Cardiac muscle cell (in vitro differentiated cells and primary cell): ENCODE measurements at regions not wholly inside any gene's neighbourhood (a gene's known extent, or its start where the extent isn't known, plus 50 kb on each side); places are given as distances from the start of the nearest gene placed in this dataset.
"Not testable (repeated sequence)": the region's sequence is repeated elsewhere in the genome, so short reads cannot be mapped to it uniquely, and the experiment has no call there.

Experiments used
- DNase-seq, 2 donors: peaks; one replicate each; pipeline versions ENCODE4 v3.0.0 to v3.0.0-alpha.2; 2010 to 2017; ENCODE audit warnings: low read depth in 1 of 2, low spot score in 1 of 2
- H3K27ac ChIP-seq: fragments of 200-600 bp; sonication (generic); 2 replicates; pipeline ENCODE4 v1.5.1; 2016
- H3K27me3 ChIP-seq: fragments of 200-600 bp; sonication (generic); 2 replicates; pipeline ENCODE4 v1.6.0; 2016; ENCODE audit warnings: control low read depth
- H3K36me3 ChIP-seq: fragments of 200-600 bp; sonication (generic); 2 replicates; pipeline ENCODE4 v1.5.1; 2016; ENCODE audit warnings: control low read depth
- H3K4me1 ChIP-seq: fragments of 200-600 bp; sonication (generic); 2 replicates; pipeline ENCODE4 v1.8.1; 2017; ENCODE audit warnings: low read depth, mild to moderate bottlenecking, mixed run types
- H3K4me3 ChIP-seq: fragments of 200-600 bp; sonication (generic); 2 replicates; pipeline ENCODE4 v1.5.1; 2016; ENCODE audit warnings: mild to moderate bottlenecking
- H3K9me3 ChIP-seq: fragments of 200-600 bp; sonication (generic); 2 replicates; pipeline ENCODE4 v1.5.1; 2017; ENCODE audit warnings: low read depth, mild to moderate bottlenecking, control low read depth
- TF ChIP-seq, protein P1 (sequence below): IDR thresholded peaks from 2 replicates; pipeline ENCODE4 v1.5.1; 2012; ENCODE audit warnings: low read depth, mild to moderate bottlenecking, low read length

DNA sequence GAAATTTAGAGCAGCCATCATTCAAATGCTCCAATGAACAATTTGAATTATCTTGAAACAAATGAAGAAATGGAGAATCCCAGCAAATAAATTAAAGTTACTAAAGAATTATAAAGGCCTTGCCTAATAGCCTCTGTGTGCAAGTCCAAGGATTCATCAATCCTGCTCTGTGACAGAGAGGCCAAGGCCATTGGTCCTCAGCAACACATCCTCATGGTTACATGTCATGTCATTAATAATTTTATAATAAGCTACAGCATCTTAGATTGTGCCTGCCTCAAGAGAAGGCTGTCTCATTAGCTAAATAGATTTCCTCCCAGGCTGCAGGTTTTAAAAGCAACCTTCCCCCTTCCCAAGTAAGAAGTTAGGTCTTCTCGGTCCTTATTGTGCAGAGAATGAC, 611.6 kb downstream of the FBXO15 start:
- Histone ChIP-seq H3K27ac (no peak overlapping the region), H3K4me3 (no peak overlapping the region), H3K9me3 (no peaks in the 10 kb centered on the region), H3K27me3 (no peaks in the 10 kb centered on the region), H3K36me3 (no peaks in the 10 kb centered on the region), H3K4me1 (no peaks in the 10 kb centered on the region)
- DNase-seq, result no peak
- TF ChIP-seq, protein P1, sequence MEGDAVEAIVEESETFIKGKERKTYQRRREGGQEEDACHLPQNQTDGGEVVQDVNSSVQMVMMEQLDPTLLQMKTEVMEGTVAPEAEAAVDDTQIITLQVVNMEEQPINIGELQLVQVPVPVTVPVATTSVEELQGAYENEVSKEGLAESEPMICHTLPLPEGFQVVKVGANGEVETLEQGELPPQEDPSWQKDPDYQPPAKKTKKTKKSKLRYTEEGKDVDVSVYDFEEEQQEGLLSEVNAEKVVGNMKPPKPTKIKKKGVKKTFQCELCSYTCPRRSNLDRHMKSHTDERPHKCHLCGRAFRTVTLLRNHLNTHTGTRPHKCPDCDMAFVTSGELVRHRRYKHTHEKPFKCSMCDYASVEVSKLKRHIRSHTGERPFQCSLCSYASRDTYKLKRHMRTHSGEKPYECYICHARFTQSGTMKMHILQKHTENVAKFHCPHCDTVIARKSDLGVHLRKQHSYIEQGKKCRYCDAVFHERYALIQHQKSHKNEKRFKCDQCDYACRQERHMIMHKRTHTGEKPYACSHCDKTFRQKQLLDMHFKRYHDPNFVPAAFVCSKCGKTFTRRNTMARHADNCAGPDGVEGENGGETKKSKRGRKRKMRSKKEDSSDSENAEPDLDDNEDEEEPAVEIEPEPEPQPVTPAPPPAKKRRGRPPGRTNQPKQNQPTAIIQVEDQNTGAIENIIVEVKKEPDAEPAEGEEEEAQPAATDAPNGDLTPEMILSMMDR, result no peak

DNA sequence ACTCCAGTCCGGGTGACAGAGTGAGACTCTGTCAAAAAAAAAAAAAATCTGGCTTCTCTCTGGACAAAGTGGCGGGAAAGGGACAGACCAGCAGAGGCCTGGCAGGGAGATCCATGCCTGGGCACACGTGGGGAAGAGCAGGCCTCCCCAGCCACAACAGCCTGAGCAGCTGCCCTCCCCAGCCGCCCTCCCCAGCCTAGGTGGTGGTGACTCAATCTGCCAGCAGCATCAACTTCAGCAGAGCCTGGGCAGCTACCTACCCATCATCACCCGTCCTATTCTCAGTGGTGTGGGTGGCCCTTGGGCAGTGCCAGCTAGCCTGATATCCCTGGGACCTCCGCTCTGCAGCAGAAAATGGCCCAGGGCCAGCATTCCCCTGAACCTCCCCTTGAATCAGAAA, 612.4 kb downstream of the FBXO15 start:
- H3K4me1 ChIP-seq, result no peaks in the 10 kb centered on the region
- no peaks in the 10 kb centered on the region for H3K27me3 ChIP-seq
- H3K27ac ChIP-seq, result no peak overlapping the region
- H3K4me3 ChIP-seq, result no peak overlapping the region
- no peaks in the 10 kb centered on the region for H3K9me3 ChIP-seq
- TF ChIP-seq, protein P1, result no peak
- H3K36me3 ChIP-seq, result no peaks in the 10 kb centered on the region
- no peak for DNase-seq

DNA sequence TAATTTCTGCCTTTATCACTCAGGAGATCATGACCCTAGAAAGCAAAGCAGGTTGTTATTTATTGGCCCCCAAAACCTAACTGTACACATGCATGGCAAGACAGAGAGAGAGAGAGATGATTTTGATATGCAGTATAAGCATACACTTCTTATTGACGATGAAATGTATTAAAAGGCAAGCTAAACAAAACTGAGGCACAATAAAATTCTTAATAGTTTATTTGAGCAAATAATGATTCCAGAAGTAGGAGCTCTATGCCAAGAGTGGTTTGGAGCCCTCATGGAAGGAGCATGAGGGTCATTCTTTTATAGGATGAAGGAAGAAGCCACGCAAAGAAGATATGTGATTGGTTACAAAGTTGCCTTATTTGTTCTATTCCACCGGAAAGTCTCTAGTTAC, 616.0 kb downstream of the FBXO15 start:
- TF ChIP-seq, protein P1, result no peak
- H3K27me3 ChIP-seq, result no peaks in the 10 kb centered on the region

DNA sequence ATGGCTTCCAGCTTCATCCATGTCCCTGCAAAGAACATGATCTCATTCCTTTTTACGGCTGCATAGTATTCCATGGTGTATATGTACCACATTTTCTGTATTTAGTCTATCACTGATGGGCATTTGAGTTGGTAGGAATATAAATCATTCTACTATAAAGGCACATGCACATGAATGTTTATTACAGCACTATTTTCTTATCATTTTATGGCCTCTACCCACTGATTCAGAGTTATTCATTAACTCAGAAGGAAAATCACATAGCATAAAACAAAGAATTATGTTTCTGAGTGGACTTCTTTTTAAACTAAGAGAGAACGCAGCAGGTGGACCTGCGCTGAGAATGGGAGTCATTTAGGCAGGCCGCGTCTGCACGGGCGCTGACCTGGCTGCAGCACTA, 619.6 kb downstream of the FBXO15 start:
- no peak for DNase-seq

More for the DNA sequence above, 616.0 kb downstream of the FBXO15 start:
- Histone ChIP-seq H3K36me3 (no peaks in the 10 kb centered on the region), H3K9me3 (no peaks in the 10 kb centered on the region), H3K4me3 (no peak overlapping the region), H3K4me1 (no peaks in the 10 kb centered on the region), H3K27ac (no peak overlapping the region)
- no peak for DNase-seq

DNA sequence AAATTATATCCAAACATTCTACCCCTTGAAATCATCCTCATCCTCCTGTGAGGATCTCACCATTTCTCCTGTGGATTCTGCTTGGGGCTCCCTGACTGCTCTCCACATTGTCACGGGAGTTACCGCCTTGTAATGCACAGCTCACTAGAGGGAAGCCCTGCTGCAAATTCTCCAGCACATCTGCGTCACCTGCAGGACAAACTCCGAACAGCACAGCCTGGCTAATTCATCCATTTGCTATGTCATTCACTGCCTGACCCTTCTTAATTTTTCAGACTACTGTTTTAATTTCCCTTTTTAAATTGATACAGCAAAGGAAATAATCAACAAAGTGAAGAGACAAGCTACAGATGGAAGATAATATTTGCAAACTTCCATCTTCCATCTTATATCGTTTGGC, 627.4 kb downstream of the FBXO15 start:
- no peak overlapping the region for H3K4me3 ChIP-seq
- H3K9me3 ChIP-seq, result no peaks in the 10 kb centered on the region
- TF ChIP-seq, protein P1, result no peak
- no peaks in the 10 kb centered on the region for H3K27me3 ChIP-seq
- H3K4me1 ChIP-seq, result no peaks in the 10 kb centered on the region
- no peak for DNase-seq
- no peaks in the 10 kb centered on the region for H3K36me3 ChIP-seq
- no peak overlapping the region for H3K27ac ChIP-seq

More for the DNA sequence above, 619.6 kb downstream of the FBXO15 start:
- no peak overlapping the region for H3K4me3 ChIP-seq
- no peaks in the 10 kb centered on the region for H3K9me3 ChIP-seq
- H3K27me3 ChIP-seq, result no peaks in the 10 kb centered on the region
- TF ChIP-seq, protein P1, result no peak
- H3K4me1 ChIP-seq, result no peaks in the 10 kb centered on the region
- H3K27ac ChIP-seq, result no peak overlapping the region
- H3K36me3 ChIP-seq, result no peaks in the 10 kb centered on the region

DNA sequence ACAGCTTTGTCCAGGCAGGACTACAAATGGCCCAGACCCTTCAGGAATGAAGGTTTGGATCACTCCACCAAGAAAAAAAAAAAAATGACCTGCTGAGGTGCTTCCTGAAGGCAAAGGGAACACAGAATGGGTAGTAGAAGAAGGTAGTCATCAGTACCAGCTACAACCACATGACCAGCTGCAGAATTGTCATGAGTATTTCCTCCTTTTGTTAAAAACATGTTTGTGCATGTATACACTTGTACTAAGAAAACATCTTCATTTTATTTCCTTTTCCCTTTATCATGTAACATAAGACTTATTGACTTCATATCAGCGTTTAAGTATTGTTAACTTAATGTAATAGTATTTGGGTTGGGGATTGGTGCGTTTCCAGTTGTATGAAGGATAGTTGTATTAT, 631.6 kb downstream of the FBXO15 start:
- H3K9me3 ChIP-seq, H3K4me3 ChIP-seq, DNase-seq, H3K36me3 ChIP-seq, H3K27ac ChIP-seq, H3K27me3 ChIP-seq, H3K4me1 ChIP-seq: not testable (repeated sequence)
